ENCODE measurements at regions not wholly inside any gene's neighbourhood (a gene's known extent, or its start where the extent isn't known, plus 50 kb on each side); places are given as distances from the start of the nearest gene placed in this dataset.

- no peaks in the 10 kb centered on the region for H3K9me3 ChIP-seq (ENCODE audit: control insufficient read depth, low read length)
- H3K4me3 ChIP-seq (ENCODE audit: insufficient read depth in 1 of 2, low read depth in 1 of 2, low read length in 2 of 2): no peak overlapping the region
- no peak overlapping the region for H2BK5ac ChIP-seq (ENCODE audit: low read depth, low read length, poor library complexity, severe bottlenecking)
- H2AFZ ChIP-seq (ENCODE audit: low read depth, low read length): no peak overlapping the region
- no peak overlapping the region for H2BK15ac ChIP-seq (ENCODE audit: low read depth, poor library complexity, severe bottlenecking)
- no peak overlapping the region for H2BK120ac ChIP-seq (ENCODE audit: low read depth, low read length)
- no peak for DNase-seq
- H3K79me1 ChIP-seq (replicated peaks; ENCODE audit: low read length, poor library complexity, severe bottlenecking): no peaks in the 10 kb centered on the region
- peak overlapping the region in 1 of 2 experiments; percentile 86 for H2BK12ac ChIP-seq (ENCODE audit: low read length in 2 of 2)
- H3K27ac ChIP-seq (ENCODE audit: low read length, poor library complexity, severe bottlenecking): no peak overlapping the region
- peak overlapping the region in 1 of 2 experiments; percentile 48 for H3K18ac ChIP-seq (ENCODE audit: low read depth in 1 of 2, low read length in 2 of 2)
- H4K8ac ChIP-seq (ENCODE audit: low read length): no peak overlapping the region
- no peak overlapping the region for H3K4ac ChIP-seq (ENCODE audit: low read depth in 1 of 2, low read length in 2 of 2)
- peak overlapping the region in 1 of 2 experiments; percentile 89 for H3K14ac ChIP-seq (ENCODE audit: low read length in 2 of 2)
- no peak overlapping the region for H2AK5ac ChIP-seq (ENCODE audit: low read length, severe bottlenecking)
- H3K4me2 ChIP-seq (ENCODE audit: low read length, poor library complexity, severe bottlenecking): no peak overlapping the region
- no peak overlapping the region for H3K23ac ChIP-seq (ENCODE audit: low read length in 2 of 2)
- H3K4me1 ChIP-seq (ENCODE audit: control insufficient read depth, insufficient read depth, low read depth, low read length): no peaks in the 10 kb centered on the region
- no peaks in the 10 kb centered on the region for H3K36me3 ChIP-seq (ENCODE audit: control insufficient read depth in 1 of 2, insufficient read depth in 2 of 2, low read depth in 1 of 2, low read length in 2 of 2)
- 93% methylated on average over 2 of the region's 4 CpGs for WGBS
- H4K91ac ChIP-seq (ENCODE audit: low read length): no peak overlapping the region
- H3K9ac ChIP-seq (ENCODE audit: low read length): no peak overlapping the region
- no peaks in the 10 kb centered on the region for H3K27me3 ChIP-seq (ENCODE audit: control insufficient read depth in 1 of 2, insufficient read depth in 1 of 2, low read length in 2 of 2)
Measured at GRCh38 chr12:67735868-67736267, 87.3 kb downstream of the DYRK2 start.

- H2BK15ac ChIP-seq (ENCODE audit: low read depth, poor library complexity, severe bottlenecking): no peak overlapping the region
- H2BK120ac ChIP-seq (ENCODE audit: low read depth, low read length): no peak overlapping the region
- no peak overlapping the region for H3K18ac ChIP-seq (ENCODE audit: low read depth in 1 of 2, low read length in 2 of 2)
- no peak overlapping the region for H2BK5ac ChIP-seq (ENCODE audit: low read depth, low read length, poor library complexity, severe bottlenecking)
- no peaks in the 10 kb centered on the region for H3K36me3 ChIP-seq (ENCODE audit: control insufficient read depth in 1 of 2, insufficient read depth in 2 of 2, low read depth in 1 of 2, low read length in 2 of 2)
- no peak overlapping the region for H2AK5ac ChIP-seq (ENCODE audit: low read length, severe bottlenecking)
- H3K79me1 ChIP-seq (replicated peaks; ENCODE audit: low read length, poor library complexity, severe bottlenecking): no peaks in the 10 kb centered on the region
- H3K9ac ChIP-seq (ENCODE audit: low read length): peak overlapping the region; percentile 21
- H4K8ac ChIP-seq (ENCODE audit: low read length): no peak overlapping the region
- DNase-seq: no peak
- H2BK12ac ChIP-seq (ENCODE audit: low read length in 2 of 2): no peak overlapping the region
- no peak overlapping the region for H4K91ac ChIP-seq (ENCODE audit: low read length)
- H3K23ac ChIP-seq (ENCODE audit: low read length in 2 of 2): no peak overlapping the region
- no peaks in the 10 kb centered on the region for H3K9me3 ChIP-seq (ENCODE audit: control insufficient read depth, low read length)
- no peak overlapping the region for H3K27ac ChIP-seq (ENCODE audit: low read length, poor library complexity, severe bottlenecking)
- H2AFZ ChIP-seq (ENCODE audit: low read depth, low read length): no peak overlapping the region
- 88% methylated on average over 1 of the region's 1 CpG for WGBS
- no peak overlapping the region for H3K4me2 ChIP-seq (ENCODE audit: low read length, poor library complexity, severe bottlenecking)
- H3K4me3 ChIP-seq (ENCODE audit: insufficient read depth in 1 of 2, low read depth in 1 of 2, low read length in 2 of 2): no peak overlapping the region
- H3K4ac ChIP-seq (ENCODE audit: low read depth in 1 of 2, low read length in 2 of 2): no peak overlapping the region
- H3K4me1 ChIP-seq (ENCODE audit: control insufficient read depth, insufficient read depth, low read depth, low read length): peaks cover 5% of the 10 kb centered on the region
- no peaks in the 10 kb centered on the region for H3K27me3 ChIP-seq (ENCODE audit: control insufficient read depth in 1 of 2, insufficient read depth in 1 of 2, low read length in 2 of 2)
- no peak overlapping the region for H3K14ac ChIP-seq (ENCODE audit: low read length in 2 of 2)
Measured at GRCh38 chr12:67740711-67741110, 92.2 kb downstream of the DYRK2 start.

GRCh38 chr12:67741270-67741669, 92.7 kb downstream of the DYRK2 start:
- no peaks in the 10 kb centered on the region for H3K79me1 ChIP-seq (replicated peaks; ENCODE audit: low read length, poor library complexity, severe bottlenecking)
- H2BK15ac ChIP-seq (ENCODE audit: low read depth, poor library complexity, severe bottlenecking): no peak overlapping the region
- no peak overlapping the region for H3K27ac ChIP-seq (ENCODE audit: low read length, poor library complexity, severe bottlenecking)
- no peak overlapping the region for H2BK12ac ChIP-seq (ENCODE audit: low read length in 2 of 2)
- H2AFZ ChIP-seq (ENCODE audit: low read depth, low read length): no peak overlapping the region
- H3K36me3 ChIP-seq (ENCODE audit: control insufficient read depth in 1 of 2, insufficient read depth in 2 of 2, low read depth in 1 of 2, low read length in 2 of 2): no peaks in the 10 kb centered on the region
- no peak overlapping the region for H4K91ac ChIP-seq (ENCODE audit: low read length)
- no peaks in the 10 kb centered on the region for H3K27me3 ChIP-seq (ENCODE audit: control insufficient read depth in 1 of 2, insufficient read depth in 1 of 2, low read length in 2 of 2)
- H3K4me1 ChIP-seq (ENCODE audit: control insufficient read depth, insufficient read depth, low read depth, low read length): peaks cover 5% of the 10 kb centered on the region
- no peak overlapping the region for H3K4me2 ChIP-seq (ENCODE audit: low read length, poor library complexity, severe bottlenecking)
- H4K8ac ChIP-seq (ENCODE audit: low read length): no peak overlapping the region
- H3K9ac ChIP-seq (ENCODE audit: low read length): peak overlapping the region; percentile 21
- 50% methylated on average over 2 of the region's 3 CpGs for WGBS
- DNase-seq: no peak
- H2BK5ac ChIP-seq (ENCODE audit: low read depth, low read length, poor library complexity, severe bottlenecking): no peak overlapping the region
- H2BK120ac ChIP-seq (ENCODE audit: low read depth, low read length): no peak overlapping the region
- H3K9me3 ChIP-seq (ENCODE audit: control insufficient read depth, low read length): no peaks in the 10 kb centered on the region
- no peak overlapping the region for H3K23ac ChIP-seq (ENCODE audit: low read length in 2 of 2)
- no peak overlapping the region for H3K4ac ChIP-seq (ENCODE audit: low read depth in 1 of 2, low read length in 2 of 2)
- H3K18ac ChIP-seq (ENCODE audit: low read depth in 1 of 2, low read length in 2 of 2): no peak overlapping the region
- H3K4me3 ChIP-seq (ENCODE audit: insufficient read depth in 1 of 2, low read depth in 1 of 2, low read length in 2 of 2): no peak overlapping the region
- no peak overlapping the region for H3K14ac ChIP-seq (ENCODE audit: low read length in 2 of 2)
- H2AK5ac ChIP-seq (ENCODE audit: low read length, severe bottlenecking): no peak overlapping the region

DNA sequence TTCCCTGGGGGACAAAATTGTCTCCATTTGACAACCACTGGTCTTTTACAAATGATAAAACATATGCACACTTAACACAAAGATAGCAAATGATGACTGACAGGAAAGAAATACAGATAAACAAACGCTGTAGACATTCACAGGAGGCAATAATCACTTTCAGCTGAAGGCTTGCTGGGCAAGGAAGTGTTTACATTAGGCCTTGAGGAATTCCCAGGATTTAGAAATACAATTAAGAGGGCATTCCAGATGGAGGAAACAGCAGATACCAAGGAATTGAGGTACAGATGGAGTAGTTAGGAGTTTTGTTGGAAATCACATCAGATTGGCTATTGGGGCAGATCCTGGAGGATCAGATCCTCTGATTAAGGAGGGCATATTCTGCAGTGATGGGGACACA, 93.9 kb downstream of the DYRK2 start:
- peaks cover 5% of the 10 kb centered on the region for H3K4me1 ChIP-seq (ENCODE audit: control insufficient read depth, insufficient read depth, low read depth, low read length)
- no peak overlapping the region for H2BK5ac ChIP-seq (ENCODE audit: low read depth, low read length, poor library complexity, severe bottlenecking)
- H3K14ac ChIP-seq (ENCODE audit: low read length in 2 of 2): no peak overlapping the region
- H4K91ac ChIP-seq (ENCODE audit: low read length): no peak overlapping the region
- 0% methylated on average over 1 of the region's 1 CpG for WGBS
- no peak overlapping the region for H4K8ac ChIP-seq (ENCODE audit: low read length)
- H3K27me3 ChIP-seq (ENCODE audit: control insufficient read depth in 1 of 2, insufficient read depth in 1 of 2, low read length in 2 of 2): no peaks in the 10 kb centered on the region
- H3K27ac ChIP-seq (ENCODE audit: low read length, poor library complexity, severe bottlenecking): no peak overlapping the region
- H3K36me3 ChIP-seq (ENCODE audit: control insufficient read depth in 1 of 2, insufficient read depth in 2 of 2, low read depth in 1 of 2, low read length in 2 of 2): no peaks in the 10 kb centered on the region
- peak overlapping the region in 1 of 2 experiments; percentile 45 for H2BK12ac ChIP-seq (ENCODE audit: low read length in 2 of 2)
- H3K4ac ChIP-seq (ENCODE audit: low read depth in 1 of 2, low read length in 2 of 2): peak overlapping the region in 1 of 2 experiments; percentile 29
- no peaks in the 10 kb centered on the region for H3K9me3 ChIP-seq (ENCODE audit: control insufficient read depth, low read length)
- peak; percentile 84 for DNase-seq
- no peak overlapping the region for H3K4me3 ChIP-seq (ENCODE audit: insufficient read depth in 1 of 2, low read depth in 1 of 2, low read length in 2 of 2)
- no peak overlapping the region for H3K18ac ChIP-seq (ENCODE audit: low read depth in 1 of 2, low read length in 2 of 2)
- no peaks in the 10 kb centered on the region for H3K79me1 ChIP-seq (replicated peaks; ENCODE audit: low read length, poor library complexity, severe bottlenecking)
- H3K23ac ChIP-seq (ENCODE audit: low read length in 2 of 2): no peak overlapping the region
- no peak overlapping the region for H3K9ac ChIP-seq (ENCODE audit: low read length)
- H2BK120ac ChIP-seq (ENCODE audit: low read depth, low read length): no peak overlapping the region
- no peak overlapping the region for H3K4me2 ChIP-seq (ENCODE audit: low read length, poor library complexity, severe bottlenecking)
- no peak overlapping the region for H2AK5ac ChIP-seq (ENCODE audit: low read length, severe bottlenecking)
- no peak overlapping the region for H2BK15ac ChIP-seq (ENCODE audit: low read depth, poor library complexity, severe bottlenecking)
- H2AFZ ChIP-seq (ENCODE audit: low read depth, low read length): no peak overlapping the region

Data from mesenchymal stem cell (in vitro differentiated cells and primary cell).